ENCODE measurements at regions not wholly inside any gene's neighbourhood (a gene's known extent, or its start where the extent isn't known, plus 50 kb on each side); places are given as distances from the start of the nearest gene placed in this dataset.
A peak's percentile ranks its signal among the peaks of the same experiment; 100 is the strongest.

GRCh38 chr4:65951177-65951576, 280.9 kb upstream of the EPHA5 start:
- H3K27ac ChIP-seq, result no peak overlapping the region
- no peak for TF ChIP-seq CTCF (conservative IDR thresholded peaks at IDR 0.05)

GRCh38 chr4:65943076-65943475, 272.8 kb upstream of the EPHA5 start:
- no peak overlapping the region for H3K27ac ChIP-seq
- 0 out of 2 replicates have a peak, but pooled peaks have one; percentile 26 for TF ChIP-seq CTCF (conservative IDR thresholded peaks at IDR 0.05)

- no peak for TF ChIP-seq CTCF (conservative IDR thresholded peaks at IDR 0.05)
- H3K27ac ChIP-seq, result no peak overlapping the region
Measured at GRCh38 chr4:65924843-65925242, 254.6 kb upstream of the EPHA5 start.

GRCh38 chr4:65923616-65924015, 253.3 kb upstream of the EPHA5 start:
- no peak overlapping the region for H3K27ac ChIP-seq
- no peak for TF ChIP-seq CTCF (conservative IDR thresholded peaks at IDR 0.05)

GRCh38 chr4:65921180-65921579, 250.9 kb upstream of the EPHA5 start:
- H3K27ac ChIP-seq, result no peak overlapping the region
- TF ChIP-seq CTCF (conservative IDR thresholded peaks at IDR 0.05), result no peak

- H3K27ac ChIP-seq, result peak overlapping the region; percentile 43
- TF ChIP-seq CTCF (conservative IDR thresholded peaks at IDR 0.05), result no peak
Measured at GRCh38 chr4:65918872-65919271, 248.6 kb upstream of the EPHA5 start.

- TF ChIP-seq CTCF (conservative IDR thresholded peaks at IDR 0.05), result no peak
- peak overlapping the region; percentile 43 for H3K27ac ChIP-seq
Measured at GRCh38 chr4:65918212-65918611, 247.9 kb upstream of the EPHA5 start.

GRCh38 chr4:65917486-65917885, 247.2 kb upstream of the EPHA5 start:
- H3K27ac ChIP-seq, result peak overlapping the region; percentile 43; the same call in 1 of the 2 replicates
- TF ChIP-seq CTCF (conservative IDR thresholded peaks at IDR 0.05), result no peak
